ENCODE measurements at regions not wholly inside any gene's neighbourhood (a gene's known extent, or its start where the extent isn't known, plus 50 kb on each side); places are given as distances from the start of the nearest gene placed in this dataset.
"Not testable (repeated sequence)": the region's sequence is repeated elsewhere in the genome, so short reads cannot be mapped to it uniquely, and the experiment has no call there.

DNA sequence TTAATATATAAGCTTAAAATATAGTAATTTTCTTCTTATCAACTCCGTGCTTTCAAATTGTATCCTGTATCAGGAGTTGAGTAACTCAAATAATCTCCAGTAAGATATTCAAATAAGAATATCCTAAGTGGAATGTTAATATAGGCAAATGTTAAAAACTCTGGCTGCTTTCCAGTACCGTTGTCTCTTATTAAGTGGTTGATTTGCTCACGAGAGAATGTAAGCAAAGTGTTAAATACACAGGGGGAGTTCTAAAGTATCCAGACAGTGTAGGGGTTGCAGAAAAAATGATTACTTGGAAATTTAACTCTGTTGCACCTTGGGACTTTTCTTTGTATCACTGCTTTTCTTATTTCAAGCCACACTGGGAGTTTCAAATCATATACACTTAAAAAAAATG is 478.9 kb upstream of the TBL1XR1 start:
- DNase-seq = no peak

DNA sequence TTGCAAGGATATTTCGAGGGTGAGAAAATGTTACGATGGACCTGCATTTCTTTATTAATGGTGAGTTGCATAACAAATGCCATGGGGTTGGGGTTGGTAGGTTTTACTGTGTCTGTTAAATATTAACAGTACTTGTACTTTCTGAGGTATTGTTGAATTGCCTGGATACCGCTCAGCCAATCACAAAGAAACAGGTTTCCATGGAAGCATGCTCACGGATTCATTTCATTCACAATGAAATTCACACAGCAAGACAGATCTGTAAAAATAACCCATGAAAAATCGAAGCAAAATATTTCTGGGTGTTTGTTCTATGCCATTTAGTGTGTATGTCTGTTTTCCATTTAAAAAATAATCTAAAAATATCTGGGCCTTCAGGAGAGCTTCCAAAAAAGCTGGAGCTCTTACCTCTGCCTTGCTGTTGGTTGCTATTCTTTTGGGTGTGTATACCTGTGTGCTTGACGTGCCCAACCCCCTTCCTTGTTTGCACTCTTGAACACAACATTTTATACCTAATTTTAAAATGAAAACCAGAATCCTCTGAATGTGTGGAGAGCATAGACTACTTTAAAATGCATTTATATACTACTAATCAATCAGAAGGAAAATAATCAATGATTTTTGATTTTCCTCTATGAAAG is 479.8 kb upstream of the TBL1XR1 start:
- no peak for DNase-seq

- no peak for DNase-seq
Observed at GRCh38 chr3:177679568-177680471, 482.5 kb upstream of the TBL1XR1 start.

DNA sequence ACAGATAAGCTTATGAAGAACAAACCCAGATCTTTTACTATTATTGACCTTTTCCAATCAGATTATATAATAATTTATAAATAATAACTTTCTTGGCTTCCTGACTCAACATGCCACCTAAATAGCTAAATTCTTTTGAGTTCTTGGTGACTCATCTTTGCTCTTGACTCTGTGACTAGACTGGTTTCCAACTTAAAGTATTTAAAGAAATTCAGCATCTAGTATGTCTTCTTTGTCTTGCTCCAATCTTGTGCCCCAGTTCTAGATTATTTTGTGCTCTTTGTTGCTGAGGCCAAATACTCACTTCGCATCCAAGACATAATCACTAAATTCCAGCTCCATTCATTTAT is 483.2 kb upstream of the TBL1XR1 start:
- no peak for DNase-seq

GRCh38 chr3:177681156-177681555 is 483.9 kb upstream of the TBL1XR1 start:
- DNase-seq = no peak

- DNase-seq = no peak
Observed at GRCh38 chr3:177681852-177682251, 484.6 kb upstream of the TBL1XR1 start.

DNA sequence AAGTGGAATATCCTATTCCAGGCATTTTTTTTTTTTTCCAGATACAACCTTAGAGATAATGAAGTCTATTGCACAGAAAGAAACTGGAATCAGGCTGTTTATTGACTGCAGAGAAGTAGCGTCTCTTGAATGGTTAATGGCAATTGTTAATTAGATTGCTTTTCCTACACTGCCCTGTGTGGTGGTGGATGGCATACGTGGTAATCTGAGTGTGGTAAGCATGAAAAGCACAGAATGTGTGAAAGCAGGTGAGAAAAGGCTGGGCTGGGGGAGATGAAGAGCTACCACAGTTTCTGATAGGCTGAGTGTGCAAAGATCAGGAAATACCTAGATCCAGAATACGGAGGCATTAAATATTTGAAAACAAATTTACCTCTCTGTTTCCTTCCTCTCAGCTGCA is 486.3 kb upstream of the TBL1XR1 start:
- DNase-seq = no peak

- no peak for DNase-seq
Observed at GRCh38 chr3:177686671-177687070, 489.4 kb upstream of the TBL1XR1 start.

GRCh38 chr3:177687291-177687690 is 490.0 kb upstream of the TBL1XR1 start:
- DNase-seq = no peak

- DNase-seq = no peak
Observed at GRCh38 chr3:177688152-177688551, 490.9 kb upstream of the TBL1XR1 start.

GRCh38 chr3:177689077-177689476 is 491.8 kb upstream of the TBL1XR1 start:
- DNase-seq = no peak

- DNase-seq = no peak
Observed at GRCh38 chr3:177689869-177690268, 492.6 kb upstream of the TBL1XR1 start.

DNA sequence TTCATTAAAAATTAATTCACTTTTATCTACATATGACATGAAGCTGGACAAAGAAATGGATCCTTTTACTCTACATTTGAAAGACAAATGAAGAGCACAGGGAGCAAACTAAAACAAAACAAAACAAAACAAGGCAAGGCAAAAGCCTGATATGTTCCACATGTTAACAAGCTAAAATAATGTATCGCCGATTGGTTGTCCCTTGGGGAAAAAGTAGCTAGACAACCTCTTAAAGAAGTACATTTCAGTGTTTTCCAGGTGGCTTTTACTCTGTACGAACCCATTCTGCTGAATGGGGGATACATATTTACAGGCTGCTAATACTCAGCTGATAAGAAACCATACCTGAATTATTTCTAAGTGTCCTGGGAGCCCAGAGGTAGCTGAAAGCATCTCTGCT is 493.0 kb upstream of the TBL1XR1 start:
- no peak for DNase-seq

GRCh38 chr3:177692304-177692975 is 495.2 kb upstream of the TBL1XR1 start:
- no peak for DNase-seq

- DNase-seq = no peak
Observed at GRCh38 chr3:177693616-177694264, 496.5 kb upstream of the TBL1XR1 start.

GRCh38 chr3:177694316-177694715 is 497.0 kb upstream of the TBL1XR1 start:
- DNase-seq = no peak

DNA sequence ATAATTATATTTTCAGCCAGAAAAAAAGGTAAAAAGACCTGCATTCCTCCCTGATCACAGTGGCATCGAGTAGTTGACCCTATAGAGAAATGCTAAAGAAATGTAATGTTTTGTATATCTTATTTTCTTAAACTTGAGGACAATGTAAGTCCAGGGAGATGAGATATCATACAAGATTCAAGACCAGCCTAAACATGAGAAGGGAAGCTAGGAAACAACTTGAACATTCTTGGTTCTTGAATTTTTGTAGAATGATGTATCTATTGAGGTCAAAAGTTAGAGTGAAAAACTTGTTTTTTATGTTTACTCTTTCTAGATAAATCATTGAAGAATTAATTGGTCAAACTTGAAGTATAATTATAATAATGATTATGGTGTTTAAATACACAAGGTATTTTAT is 497.7 kb upstream of the TBL1XR1 start:
- no peak for DNase-seq

GRCh38 chr3:177700117-177700516 is 502.8 kb upstream of the TBL1XR1 start:
- DNase-seq = no peak

DNA sequence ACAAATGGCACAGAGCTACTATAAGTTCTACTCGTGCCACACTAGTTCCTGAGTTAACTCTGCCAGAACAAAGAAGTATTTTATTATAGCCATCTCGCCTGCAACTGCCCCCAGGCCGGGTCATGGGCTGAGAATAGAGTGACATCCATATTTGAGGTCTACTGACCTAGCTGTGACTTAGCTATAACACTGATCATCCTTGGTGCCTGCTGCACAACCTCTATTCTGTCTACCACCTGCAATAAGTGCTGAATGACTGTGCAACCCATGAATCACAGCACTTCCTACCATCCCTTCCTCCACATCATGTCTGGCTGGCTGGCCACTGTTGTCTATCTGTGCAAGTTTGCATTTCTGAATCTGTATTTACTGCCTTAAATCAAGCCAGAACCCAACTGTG is 506.5 kb upstream of the TBL1XR1 start:
- no peak for DNase-seq

DNA sequence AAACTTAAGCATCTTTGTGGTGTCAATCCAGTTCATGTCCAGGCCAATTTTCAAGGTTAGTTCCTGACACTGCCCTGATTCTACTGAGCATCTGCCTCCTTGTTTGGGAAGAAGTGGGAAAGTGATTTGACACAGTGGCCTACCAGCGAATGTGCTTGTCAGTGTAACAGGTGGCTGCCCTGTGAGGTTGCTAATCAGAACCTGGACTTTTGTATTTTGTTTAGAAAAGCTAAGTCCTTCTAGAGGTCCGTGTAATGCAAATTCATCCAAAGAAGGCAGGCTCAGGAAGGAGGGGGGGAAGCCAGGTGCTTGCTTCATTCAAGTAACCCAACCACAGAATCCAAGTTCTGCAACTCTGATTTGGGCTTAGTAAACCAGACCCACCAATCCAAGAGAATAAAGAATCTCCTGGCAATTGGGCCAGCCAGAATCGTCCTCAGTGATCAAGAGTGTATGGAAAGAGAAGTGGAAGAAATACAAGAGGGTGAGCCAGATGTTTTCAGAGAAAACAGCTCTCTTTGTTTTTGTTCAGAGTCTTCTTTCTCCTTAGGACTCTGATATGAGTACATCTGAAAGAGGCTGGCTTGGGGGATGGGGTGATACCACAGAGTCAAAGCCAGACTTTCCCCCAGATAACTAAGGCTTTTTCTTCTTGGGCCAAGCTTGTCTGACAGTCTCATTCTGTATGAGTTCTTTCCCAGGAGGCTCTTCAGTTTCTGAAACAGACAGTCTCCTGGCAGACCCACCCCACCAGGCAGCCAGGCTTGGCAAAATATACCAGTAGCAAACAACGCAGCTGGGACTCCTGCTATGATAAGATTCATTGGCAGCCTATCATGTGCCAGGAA is 508.9 kb upstream of the TBL1XR1 start:
- DNase-seq = no peak

GRCh38 chr3:177709470-177709869 is 512.2 kb upstream of the TBL1XR1 start:
- DNase-seq = not testable (repeated sequence)

DNA sequence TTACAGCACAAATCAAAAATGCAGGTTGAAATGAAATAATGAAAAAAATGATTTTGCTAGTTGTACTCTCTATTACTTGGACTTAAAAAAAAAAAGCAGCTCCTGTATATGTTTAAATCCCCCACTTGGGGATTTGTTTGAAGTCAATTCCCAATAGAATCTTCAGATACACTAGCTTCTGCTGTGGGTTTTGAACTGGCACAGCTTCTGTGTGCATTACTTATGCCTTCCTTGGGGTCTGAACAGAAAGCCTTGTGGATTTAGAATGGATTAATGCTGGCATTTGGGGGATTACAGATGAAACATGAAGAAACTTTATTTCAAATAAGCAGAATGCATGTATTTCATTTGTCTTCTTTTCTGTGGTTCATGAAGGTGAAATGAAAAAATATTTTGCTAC is 513.2 kb upstream of the TBL1XR1 start:
- no peak for DNase-seq

Data from left kidney (tissue), 1 donor.